HCT116 (cell line): ENCODE measurements at regions not wholly inside any gene's neighbourhood (a gene's known extent, or its start where the extent isn't known, plus 50 kb on each side); places are given as distances from the start of the nearest gene placed in this dataset.

ENCODE experiments used
- CBX3 ChIP-seq: IDR thresholded peaks from 2 replicates; pipeline ENCODE4 v1.6.1; 2012; ENCODE audit warnings: low read depth
- CEBPB ChIP-seq: IDR thresholded peaks from 2 replicates; pipeline ENCODE4 v1.6.1; 2012; ENCODE audit warnings: low read depth
- EZH2 ChIP-seq: fragments of 200-600 bp; sonication (generic); IDR thresholded peaks from 2 replicates; pipeline ENCODE4 v1.6.1; 2017; ENCODE audit warnings: antibody characterized with exemption, mixed run types
- FOSL1 ChIP-seq: IDR thresholded peaks from 2 replicates; pipeline ENCODE4 v1.6.1; 2012; ENCODE audit warnings: low read depth
- POLR2A ChIP-seq: IDR thresholded peaks from 2 replicates; pipeline ENCODE4 v1.7.0; 2011; ENCODE audit warnings: borderline replicate concordance; ENCODE audit not compliant: insufficient read depth, insufficient read length; ENCODE audit errors: extremely low read depth
- SP1 ChIP-seq: IDR thresholded peaks from 2 replicates; pipeline ENCODE4 v1.6.1; 2012; ENCODE audit warnings: low read depth
- TCF7L2 ChIP-seq: IDR thresholded peaks from 2 replicates; pipeline ENCODE4 v1.7.0; 2011; ENCODE audit warnings: borderline replicate concordance, inconsistent platforms; ENCODE audit not compliant: insufficient read depth, insufficient read length; ENCODE audit errors: extremely low read depth
- ZBTB33 ChIP-seq: IDR thresholded peaks from 2 replicates; pipeline ENCODE4 v1.6.1; 2011; ENCODE audit warnings: mild to moderate bottlenecking, low read length, moderate library complexity; ENCODE audit not compliant: insufficient replicate concordance; ENCODE audit errors: extremely low read depth
- ZFX ChIP-seq: fragments of 450-650 bp; IDR thresholded peaks from 2 replicates; pipeline ENCODE4 v1.6.1; 2017
- TF ChIP-seq, protein P1 (sequence below), 3 experiments: fragments of 200-600 bp in 1 of 3; sonication (generic) in 1 of 3; IDR thresholded peaks in 2 of 3; conservative IDR thresholded peaks in 1 of 3; 2 replicates each; pipeline ENCODE4 v1.5.1; 2012 to 2017; ENCODE audit warnings: low read depth in 2 of 3, low read length in 2 of 3, antibody characterized with exemption in 1 of 3, borderline replicate concordance in 1 of 3, control low read depth in 1 of 3, mild to moderate bottlenecking in 1 of 3, mixed read lengths in 1 of 3, mixed run types in 1 of 3, moderate library complexity in 1 of 3; ENCODE audit not compliant: insufficient read depth in 1 of 3
- TF ChIP-seq, protein P2 (sequence below): IDR thresholded peaks from 2 replicates; pipeline ENCODE4 v1.6.1; 2012; ENCODE audit warnings: low read depth
- TF ChIP-seq, protein P3 (sequence below): IDR thresholded peaks from 2 replicates; pipeline ENCODE4 v1.6.1; 2012

DNA sequence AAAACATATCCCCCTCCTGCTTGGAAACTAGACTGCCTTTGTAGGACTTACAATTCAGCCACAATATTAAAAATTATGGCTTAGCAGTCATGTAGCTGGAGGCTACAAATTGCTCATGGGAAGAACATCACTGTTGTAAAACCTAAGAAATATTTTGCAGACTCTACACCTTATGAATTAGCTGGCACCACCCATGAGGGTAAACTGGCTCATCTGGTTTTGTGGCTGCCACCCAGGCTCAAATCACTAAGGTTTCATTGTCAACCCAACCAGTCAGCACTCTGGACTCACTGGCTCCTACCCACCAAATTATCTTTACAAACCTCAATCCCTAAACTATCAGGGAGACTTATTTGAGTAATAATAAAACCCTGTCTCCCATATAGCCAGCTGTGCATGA is 100.7 kb upstream of the OLFM3 start:
- no peak for TF ChIP-seq EZH2
- TF ChIP-seq ZBTB33: no peak
- TF ChIP-seq, protein P1, sequence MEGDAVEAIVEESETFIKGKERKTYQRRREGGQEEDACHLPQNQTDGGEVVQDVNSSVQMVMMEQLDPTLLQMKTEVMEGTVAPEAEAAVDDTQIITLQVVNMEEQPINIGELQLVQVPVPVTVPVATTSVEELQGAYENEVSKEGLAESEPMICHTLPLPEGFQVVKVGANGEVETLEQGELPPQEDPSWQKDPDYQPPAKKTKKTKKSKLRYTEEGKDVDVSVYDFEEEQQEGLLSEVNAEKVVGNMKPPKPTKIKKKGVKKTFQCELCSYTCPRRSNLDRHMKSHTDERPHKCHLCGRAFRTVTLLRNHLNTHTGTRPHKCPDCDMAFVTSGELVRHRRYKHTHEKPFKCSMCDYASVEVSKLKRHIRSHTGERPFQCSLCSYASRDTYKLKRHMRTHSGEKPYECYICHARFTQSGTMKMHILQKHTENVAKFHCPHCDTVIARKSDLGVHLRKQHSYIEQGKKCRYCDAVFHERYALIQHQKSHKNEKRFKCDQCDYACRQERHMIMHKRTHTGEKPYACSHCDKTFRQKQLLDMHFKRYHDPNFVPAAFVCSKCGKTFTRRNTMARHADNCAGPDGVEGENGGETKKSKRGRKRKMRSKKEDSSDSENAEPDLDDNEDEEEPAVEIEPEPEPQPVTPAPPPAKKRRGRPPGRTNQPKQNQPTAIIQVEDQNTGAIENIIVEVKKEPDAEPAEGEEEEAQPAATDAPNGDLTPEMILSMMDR (IDR thresholded peaks at IDR 0.05 in 2 of 3, conservative IDR thresholded peaks at IDR 0.05 in 1 of 3; ENCODE audit: borderline replicate concordance in 1 of 3, insufficient read depth in 1 of 3, low read depth in 2 of 3, low read length in 2 of 3): no peak
- no peak for TF ChIP-seq POLR2A
- no peak for TF ChIP-seq CEBPB
- no peak for TF ChIP-seq FOSL1
- TF ChIP-seq, protein P2, sequence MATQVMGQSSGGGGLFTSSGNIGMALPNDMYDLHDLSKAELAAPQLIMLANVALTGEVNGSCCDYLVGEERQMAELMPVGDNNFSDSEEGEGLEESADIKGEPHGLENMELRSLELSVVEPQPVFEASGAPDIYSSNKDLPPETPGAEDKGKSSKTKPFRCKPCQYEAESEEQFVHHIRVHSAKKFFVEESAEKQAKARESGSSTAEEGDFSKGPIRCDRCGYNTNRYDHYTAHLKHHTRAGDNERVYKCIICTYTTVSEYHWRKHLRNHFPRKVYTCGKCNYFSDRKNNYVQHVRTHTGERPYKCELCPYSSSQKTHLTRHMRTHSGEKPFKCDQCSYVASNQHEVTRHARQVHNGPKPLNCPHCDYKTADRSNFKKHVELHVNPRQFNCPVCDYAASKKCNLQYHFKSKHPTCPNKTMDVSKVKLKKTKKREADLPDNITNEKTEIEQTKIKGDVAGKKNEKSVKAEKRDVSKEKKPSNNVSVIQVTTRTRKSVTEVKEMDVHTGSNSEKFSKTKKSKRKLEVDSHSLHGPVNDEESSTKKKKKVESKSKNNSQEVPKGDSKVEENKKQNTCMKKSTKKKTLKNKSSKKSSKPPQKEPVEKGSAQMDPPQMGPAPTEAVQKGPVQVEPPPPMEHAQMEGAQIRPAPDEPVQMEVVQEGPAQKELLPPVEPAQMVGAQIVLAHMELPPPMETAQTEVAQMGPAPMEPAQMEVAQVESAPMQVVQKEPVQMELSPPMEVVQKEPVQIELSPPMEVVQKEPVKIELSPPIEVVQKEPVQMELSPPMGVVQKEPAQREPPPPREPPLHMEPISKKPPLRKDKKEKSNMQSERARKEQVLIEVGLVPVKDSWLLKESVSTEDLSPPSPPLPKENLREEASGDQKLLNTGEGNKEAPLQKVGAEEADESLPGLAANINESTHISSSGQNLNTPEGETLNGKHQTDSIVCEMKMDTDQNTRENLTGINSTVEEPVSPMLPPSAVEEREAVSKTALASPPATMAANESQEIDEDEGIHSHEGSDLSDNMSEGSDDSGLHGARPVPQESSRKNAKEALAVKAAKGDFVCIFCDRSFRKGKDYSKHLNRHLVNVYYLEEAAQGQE: no peak
- TF ChIP-seq, protein P3, sequence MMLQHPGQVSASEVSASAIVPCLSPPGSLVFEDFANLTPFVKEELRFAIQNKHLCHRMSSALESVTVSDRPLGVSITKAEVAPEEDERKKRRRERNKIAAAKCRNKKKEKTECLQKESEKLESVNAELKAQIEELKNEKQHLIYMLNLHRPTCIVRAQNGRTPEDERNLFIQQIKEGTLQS: no peak
- TF ChIP-seq TCF7L2: no peak
- no peak for TF ChIP-seq ZFX
- TF ChIP-seq SP1: no peak
- no peak for TF ChIP-seq CBX3
